Upper lobe of left lung (tissue), 6 donors: ENCODE measurements at regions not wholly inside any gene's neighbourhood (a gene's known extent, or its start where the extent isn't known, plus 50 kb on each side); places are given as distances from the start of the nearest gene placed in this dataset.

ENCODE experiments used
- ATAC-seq, 2 donors: fragments of 200-7000 bp; cut with Tn5 transposase; one replicate each; pipeline ENCODE4 v1.9.1; 2022; ENCODE audit warnings: mild to moderate bottlenecking in 2 of 2, moderate library complexity in 2 of 2; ENCODE audit not compliant: low FRiP score in 2 of 2
- DNase-seq, 2 donors: peaks; one replicate each; pipeline ENCODE4 v3.0.0-alpha.2; 2019 to 2020
- H3K27ac ChIP-seq, 4 donors: fragments of 200-600 bp; sonication (generic); one replicate each; pipeline ENCODE4 v1.5.1; 2016 to 2019
- H3K27me3 ChIP-seq, 4 donors: fragments of 200-600 bp; sonication (generic); one replicate each; pipeline ENCODE4 v1.5.1; 2017 to 2019
- H3K36me3 ChIP-seq, 4 donors: fragments of 200-600 bp; sonication (generic); one replicate each; pipeline ENCODE4 v1.5.1; 2016 to 2019
- H3K4me1 ChIP-seq, 4 donors: fragments of 200-600 bp; sonication (generic); one replicate each; pipeline ENCODE4 v1.5.1; 2018 to 2019
- H3K4me3 ChIP-seq, 4 donors: fragments of 200-600 bp; sonication (generic); one replicate each; pipeline ENCODE4 v1.5.1; 2017 to 2019; ENCODE audit warnings: mild to moderate bottlenecking in 2 of 4, moderate library complexity in 1 of 4
- H3K9me3 ChIP-seq, 4 donors: fragments of 200-600 bp; sonication (generic); one replicate each; pipeline ENCODE4 v1.5.1; 2018 to 2019
- CTCF ChIP-seq, 6 experiments: fragments of 450-650 bp in 4 of 6; fragments of 200-600 bp in 2 of 6; sonication (generic) in 2 of 6; IDR thresholded peaks; one replicate each; pipeline ENCODE4 v1.5.1; 2016 to 2019; ENCODE audit warnings: antibody characterized with exemption in 6 of 6
- EP300 ChIP-seq, 4 donors: sonication (generic); formaldehyde crosslinking; IDR thresholded peaks; one replicate each; pipeline ENCODE4 v1.5.1; 2017; ENCODE audit warnings: antibody characterized with exemption in 4 of 4, control low read depth in 2 of 4
- POLR2A ChIP-seq, 4 donors: fragments of 450-650 bp; IDR thresholded peaks; one replicate each; pipeline ENCODE4 v1.5.1; 2016 to 2017; ENCODE audit warnings: antibody characterized with exemption in 4 of 4, mild to moderate bottlenecking in 2 of 4
- POLR2AphosphoS5 ChIP-seq, 2 donors: sonication (generic); formaldehyde crosslinking; IDR thresholded peaks; one replicate each; pipeline ENCODE4 v1.5.1; 2017; ENCODE audit warnings: antibody characterized with exemption in 2 of 2
- whole genome bisulfite sequencing, 2 donors: methylation state at CpG; one replicate each; pipeline ENCODE4 v1.1.5; 2017 to 2018; 5-methylcytosine and 5-hydroxymethylcytosine counted together
- donor health status: DM: no; HTN: no; CAD: no; lungs with moderate emphysema.
- donor health status: DM: no; HTN: yes; CAD: no; lungs with severe emphysema.

- WGBS, 2 donors, result 60 to 70% methylated on average over 12 of the region's 12 CpGs
- TF ChIP-seq POLR2A (IDR thresholded peaks at IDR 0.05), result no peak
- no peak for TF ChIP-seq POLR2AphosphoS5 (IDR thresholded peaks at IDR 0.05)
- TF ChIP-seq EP300 (IDR thresholded peaks at IDR 0.05), result no peak
- TF ChIP-seq CTCF (IDR thresholded peaks at IDR 0.05), result no peak
- Histone ChIP-seq H3K4me3 (no peak overlapping the region), H3K27ac (no peak overlapping the region), H3K4me1 (peaks cover 0 to 4% (median 0%) of the 10 kb centered on the region in 4 donors), H3K27me3 (no peaks in the 10 kb centered on the region), H3K9me3 (no peaks in the 10 kb centered on the region), H3K36me3 (no peaks in the 10 kb centered on the region)
- ATAC-seq (peak in 1 of 2 donors; percentile 76), DNase-seq (no peak)
Observed at GRCh38 chr2:173793709-173794565, 171.2 kb downstream of the SP3 start.

- ATAC-seq, result peak in 1 of 2 donors; percentile 22
- no peaks in the 10 kb centered on the region for H3K27me3 ChIP-seq
- no peaks in the 10 kb centered on the region for H3K36me3 ChIP-seq
- no peak overlapping the region for H3K27ac ChIP-seq
- H3K4me3 ChIP-seq, result no peak overlapping the region
- DNase-seq, result no peak
- no peak for TF ChIP-seq POLR2AphosphoS5 (IDR thresholded peaks at IDR 0.05)
- no peak for TF ChIP-seq CTCF (IDR thresholded peaks at IDR 0.05)
- no peak for TF ChIP-seq POLR2A (IDR thresholded peaks at IDR 0.05)
- no peak for TF ChIP-seq EP300 (IDR thresholded peaks at IDR 0.05)
- H3K9me3 ChIP-seq, result no peaks in the 10 kb centered on the region
- 88 to 94% methylated on average over 4 of the region's 4 CpGs for WGBS, 2 donors
- peaks cover 0 to 4% (median 0%) of the 10 kb centered on the region in 4 donors for H3K4me1 ChIP-seq
Observed at GRCh38 chr2:173797586-173798263, 167.4 kb downstream of the SP3 start.

GRCh38 chr2:173802518-173802917 lies 162.7 kb downstream of the SP3 start:
- no peak for DNase-seq

GRCh38 chr2:173803449-173803848 lies 161.7 kb downstream of the SP3 start:
- Histone ChIP-seq H3K27ac (no peak overlapping the region), H3K36me3 (no peaks in the 10 kb centered on the region), H3K9me3 (no peaks in the 10 kb centered on the region), H3K27me3 (no peaks in the 10 kb centered on the region), H3K4me3 (no peak overlapping the region), H3K4me1 (no peaks in the 10 kb centered on the region)
- TF ChIP-seq POLR2A (IDR thresholded peaks at IDR 0.05), result no peak
- TF ChIP-seq EP300 (IDR thresholded peaks at IDR 0.05), result no peak
- TF ChIP-seq POLR2AphosphoS5 (IDR thresholded peaks at IDR 0.05), result no peak
- no peak for TF ChIP-seq CTCF (IDR thresholded peaks at IDR 0.05)
- no peak for DNase-seq
- ATAC-seq, result no peak
- 94 to 100% methylated on average over 1 of the region's 1 CpG for WGBS, 2 donors

More at GRCh38 chr2:173802518-173802917, 162.7 kb downstream of the SP3 start:
- Histone ChIP-seq H3K27me3 (no peaks in the 10 kb centered on the region), H3K4me1 (no peaks in the 10 kb centered on the region), H3K27ac (no peak overlapping the region), H3K9me3 (no peaks in the 10 kb centered on the region), H3K4me3 (no peak overlapping the region), H3K36me3 (no peaks in the 10 kb centered on the region)
- ATAC-seq, result no peak
- TF ChIP-seq POLR2AphosphoS5 (IDR thresholded peaks at IDR 0.05) (no peak), CTCF (IDR thresholded peaks at IDR 0.05) (no peak), POLR2A (IDR thresholded peaks at IDR 0.05) (no peak), EP300 (IDR thresholded peaks at IDR 0.05) (no peak)
